NCI-H146 (cell line): ENCODE measurements at regions not wholly inside any gene's neighbourhood (a gene's known extent, or its start where the extent isn't known, plus 50 kb on each side); places are given as distances from the start of the nearest gene placed in this dataset.
"Not testable (repeated sequence)": the region's sequence is repeated elsewhere in the genome, so short reads cannot be mapped to it uniquely, and the experiment has no call there.

Source experiments
- DNase-seq: peaks from one replicate; lab custom pipeline; 2025; lab: John Stamatoyannopoulos, UW

DNA sequence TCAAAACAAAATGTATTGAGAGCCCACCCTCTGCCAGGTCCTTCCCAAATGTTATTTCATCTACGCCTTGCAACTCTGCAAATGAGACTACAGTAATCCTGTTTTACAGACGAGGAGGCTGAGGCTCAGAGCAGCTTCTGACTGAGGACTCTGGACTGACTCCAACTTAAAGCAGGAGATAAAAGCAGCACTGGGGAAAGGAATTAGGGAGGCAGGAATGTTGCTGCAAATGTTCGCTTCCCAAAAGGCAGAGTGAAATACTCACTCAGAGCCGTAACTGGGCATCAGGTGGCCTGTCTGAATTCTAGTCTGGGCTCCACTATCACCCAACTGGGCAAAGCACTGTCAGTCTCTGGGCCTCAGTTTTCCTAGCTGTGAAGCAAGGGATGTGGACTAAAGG lies 94.7 kb upstream of the SRD5A3 start:
- DNase-seq, result no peak

DNA sequence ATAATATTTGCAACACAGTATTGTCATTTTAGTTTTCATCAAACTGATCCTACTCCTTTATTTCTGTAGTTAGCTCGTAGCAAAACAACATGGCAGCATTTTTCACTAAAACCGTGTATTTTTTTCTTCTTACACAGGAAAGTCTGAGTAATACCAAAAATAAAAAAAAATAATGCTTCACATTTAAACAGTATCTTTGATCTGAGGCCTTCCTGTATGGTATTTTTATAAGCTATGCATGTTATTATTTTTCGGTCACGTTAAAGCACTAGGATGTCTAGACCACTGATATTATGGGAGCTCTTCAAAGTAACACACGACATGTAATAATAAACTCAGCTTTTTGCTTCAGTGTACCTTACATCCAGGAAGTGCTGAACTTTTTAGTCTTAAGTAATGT lies 94.1 kb upstream of the SRD5A3 start:
- no peak for DNase-seq

GRCh38 chr4:55253948-55254593 lies 92.0 kb upstream of the SRD5A3 start:
- no peak for DNase-seq

DNA sequence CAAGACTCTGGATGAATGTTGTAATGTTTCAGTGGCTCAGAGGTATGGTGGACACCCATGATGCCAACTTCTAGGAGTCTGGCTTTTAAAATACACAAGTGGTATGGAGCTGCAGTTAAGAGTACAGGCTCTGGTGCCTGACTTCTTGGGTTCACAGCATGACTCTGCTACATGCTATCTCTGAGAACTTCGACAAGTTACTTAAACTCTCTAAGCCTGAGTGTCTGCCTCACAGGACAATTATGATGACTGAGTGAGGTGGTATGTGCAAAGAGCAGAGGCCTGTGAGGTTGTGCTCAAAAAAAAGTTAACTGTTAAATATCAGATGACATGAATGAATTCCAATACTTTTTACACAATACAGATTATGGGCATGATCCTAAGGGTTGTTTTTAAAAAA lies 90.9 kb upstream of the SRD5A3 start:
- DNase-seq, result no peak

GRCh38 chr4:55256787-55257186 lies 89.3 kb upstream of the SRD5A3 start:
- no peak for DNase-seq

GRCh38 chr4:55258152-55258865 lies 87.7 kb upstream of the SRD5A3 start:
- no peak for DNase-seq

DNA sequence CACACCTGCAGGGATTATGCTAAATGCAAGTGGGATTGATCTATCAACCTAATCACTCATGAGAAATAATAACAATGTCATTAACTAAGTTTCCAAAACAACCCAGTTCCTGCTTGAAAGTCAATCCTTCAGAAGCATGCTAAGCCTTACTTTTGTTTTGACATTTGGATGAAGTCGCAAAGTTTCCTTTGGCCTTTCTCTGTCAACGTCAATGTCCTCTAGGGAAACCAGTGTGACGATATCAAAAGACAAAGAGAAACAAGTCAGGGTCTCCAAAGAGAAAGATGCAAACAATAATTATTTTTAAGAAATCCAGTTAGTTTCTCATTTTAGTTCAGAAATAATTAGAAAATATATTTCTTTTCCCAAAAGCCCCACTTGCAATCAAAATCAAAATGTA lies 86.7 kb upstream of the SRD5A3 start:
- no peak for DNase-seq

DNA sequence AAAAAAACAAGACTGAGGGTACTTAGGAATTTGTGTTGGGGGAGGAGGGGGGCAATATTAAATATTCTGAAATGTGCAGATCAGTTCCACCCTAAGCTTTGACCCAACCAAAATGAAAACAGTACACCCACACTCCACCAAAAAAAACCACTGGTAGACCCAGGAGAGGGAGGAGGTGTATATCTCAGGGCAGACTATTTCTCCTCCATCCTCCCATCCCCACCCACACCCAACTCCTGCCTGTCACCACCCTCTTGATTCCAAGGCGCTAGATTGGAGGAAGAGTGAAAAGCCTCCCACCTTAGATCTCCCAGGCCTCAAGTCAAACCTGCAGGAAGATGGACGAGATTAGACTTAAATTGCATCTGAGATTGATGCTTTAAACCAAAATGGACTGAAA lies 76.6 kb upstream of the SRD5A3 start:
- no peak for DNase-seq

DNA sequence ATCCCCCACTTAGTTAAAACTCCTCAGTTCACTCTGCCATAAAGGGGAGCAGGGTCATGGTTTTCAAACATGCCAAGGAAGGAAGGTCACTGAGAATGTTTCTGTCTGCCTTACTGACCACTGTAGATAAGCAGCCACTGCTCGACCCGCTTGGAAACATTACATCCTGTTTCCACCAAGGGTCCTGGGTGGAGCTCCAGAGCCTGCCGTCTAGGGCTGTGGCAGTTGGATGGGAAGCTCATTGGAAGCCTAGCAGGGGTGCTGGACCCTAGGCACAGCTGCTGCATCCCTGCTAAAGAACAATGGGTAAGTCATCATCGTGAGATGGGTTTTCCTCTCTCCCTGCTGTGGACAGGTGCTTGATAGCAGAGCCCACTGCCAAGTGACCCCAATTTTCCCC lies 76.0 kb upstream of the SRD5A3 start:
- DNase-seq, result no peak

GRCh38 chr4:55270481-55270880 lies 75.6 kb upstream of the SRD5A3 start:
- no peak for DNase-seq

DNA sequence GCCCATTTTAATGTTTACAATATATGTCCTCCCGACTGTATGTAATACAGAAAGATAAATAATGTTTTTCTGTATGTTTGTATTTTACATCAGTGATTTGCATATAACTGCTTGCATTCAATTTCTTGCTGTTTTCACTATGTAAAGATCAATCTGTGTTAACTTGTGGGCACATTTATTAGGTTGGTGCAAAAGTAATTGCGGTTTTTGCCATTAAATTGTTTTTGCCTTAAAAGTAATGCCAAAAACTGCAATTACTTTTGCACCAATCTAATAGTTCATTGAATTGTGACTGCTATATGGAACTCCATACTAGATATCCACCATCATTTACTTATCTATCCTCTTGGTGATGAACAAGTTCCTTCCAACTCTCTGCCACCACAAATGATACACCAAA lies 73.9 kb upstream of the SRD5A3 start:
- DNase-seq, result no peak

GRCh38 chr4:55272589-55272988 lies 73.5 kb upstream of the SRD5A3 start:
- DNase-seq, result no peak

DNA sequence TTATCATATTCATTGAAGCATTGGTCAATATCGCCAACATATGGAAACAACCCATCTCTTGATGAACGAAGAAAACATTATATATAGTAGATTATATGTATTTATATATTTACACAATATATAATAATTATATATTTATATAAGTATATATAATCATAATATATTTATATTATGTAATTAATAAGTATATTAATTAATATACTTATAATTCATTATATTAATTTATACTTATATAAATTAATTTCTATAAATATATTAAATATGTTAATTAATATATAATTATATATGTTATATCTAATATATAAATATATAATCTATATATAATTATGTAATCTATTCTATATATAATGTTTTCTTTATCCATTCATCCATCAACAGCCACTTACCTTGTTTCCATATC lies 69.0 kb upstream of the SRD5A3 start:
- DNase-seq, result no peak

- no peak for DNase-seq
Measured at GRCh38 chr4:55278316-55278715, 67.7 kb upstream of the SRD5A3 start.

DNA sequence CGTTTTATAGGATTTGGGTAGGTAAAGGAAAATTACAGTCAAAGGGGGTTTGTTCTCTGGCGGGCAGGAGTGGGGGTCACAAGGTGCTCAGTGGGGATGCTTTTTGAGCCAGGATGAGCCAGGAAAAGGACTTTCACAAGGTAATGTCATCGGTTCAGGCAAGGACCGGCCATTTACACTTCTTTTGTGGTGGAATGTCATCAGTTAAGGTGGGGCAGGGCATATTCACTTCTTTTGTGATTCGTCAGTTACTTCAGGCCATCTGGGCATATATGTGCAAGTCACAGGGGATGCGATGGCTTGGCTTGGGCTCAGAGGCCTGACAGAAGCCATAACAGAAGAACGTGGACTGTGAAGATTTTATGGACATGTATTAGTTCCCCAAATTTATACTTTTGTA lies 65.6 kb upstream of the SRD5A3 start:
- DNase-seq, result not testable (repeated sequence)

- DNase-seq, result not testable (repeated sequence)
Measured at GRCh38 chr4:55281118-55281683, 64.8 kb upstream of the SRD5A3 start.

DNA sequence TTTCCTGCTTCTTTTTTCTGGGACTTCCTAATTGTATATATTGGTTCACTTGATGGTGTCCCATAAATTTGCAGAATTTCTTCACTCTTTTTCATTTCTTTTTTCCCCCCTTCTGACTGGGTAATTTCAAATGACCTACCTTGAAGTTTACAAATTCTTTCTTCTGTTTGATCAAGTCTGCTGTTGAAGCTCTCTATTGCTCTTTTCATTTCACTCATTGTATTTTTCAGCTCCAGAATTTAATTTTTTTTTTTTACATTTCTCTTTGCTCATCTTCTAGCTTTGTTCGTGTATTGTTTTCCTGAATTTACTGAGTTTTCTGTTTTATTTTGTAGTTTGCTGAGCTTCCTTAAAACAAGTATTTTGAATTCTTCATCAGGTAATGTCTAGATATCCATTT lies 61.7 kb upstream of the SRD5A3 start:
- no peak for DNase-seq

GRCh38 chr4:55291227-55291640 lies 54.8 kb upstream of the SRD5A3 start:
- DNase-seq, result no peak

DNA sequence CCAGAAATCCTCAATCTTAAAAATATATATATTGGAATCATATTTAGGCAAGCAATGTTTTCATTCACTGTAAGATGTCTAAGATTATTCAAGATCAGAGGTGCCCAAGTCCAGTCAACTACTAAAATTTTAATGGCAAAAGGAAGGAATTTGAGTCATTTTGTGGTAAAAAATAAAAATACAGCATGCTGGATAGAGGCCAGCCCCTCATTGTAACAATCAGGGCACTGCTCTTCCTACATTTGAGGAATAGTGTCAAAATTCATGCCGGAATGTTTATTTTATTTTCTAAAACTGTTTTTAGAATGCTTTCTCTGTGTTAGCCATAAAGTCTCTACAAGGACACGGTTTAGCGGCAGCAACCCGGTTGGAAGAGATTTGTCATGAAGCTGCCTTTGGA lies 49.9 kb upstream of the SRD5A3 start:
- no peak for DNase-seq
